Activated naive CD8-positive, alpha-beta T cell treated with anti-CD3 and anti-CD28 coated beads for 36 hours (primary cell): ENCODE measurements at regions not wholly inside any gene's neighbourhood (a gene's known extent, or its start where the extent isn't known, plus 50 kb on each side); places are given as distances from the start of the nearest gene placed in this dataset.

Experiments
- DNase-seq: peaks from one replicate; pipeline ENCODE4 v3.0.0; 2021
- H3K27ac Mint-ChIP-seq: one replicate; pipeline ENCODE4 v1.8.0; 2022; ENCODE audit warnings: mild to moderate bottlenecking, moderate library complexity, mixed read lengths
- H3K27me3 Mint-ChIP-seq: one replicate; pipeline ENCODE4 v1.8.0; 2022; ENCODE audit warnings: mild to moderate bottlenecking, mixed read lengths
- H3K36me3 Mint-ChIP-seq: one replicate; pipeline ENCODE4 v1.8.0; 2021; ENCODE audit warnings: mild to moderate bottlenecking, mixed read lengths
- H3K4me1 Mint-ChIP-seq: one replicate; pipeline ENCODE4 v1.8.0; 2021; ENCODE audit warnings: mixed read lengths
- H3K4me3 Mint-ChIP-seq: one replicate; pipeline ENCODE4 v1.8.0; 2022; ENCODE audit warnings: mild to moderate bottlenecking, moderate library complexity, mixed read lengths
- H3K9me3 Mint-ChIP-seq: one replicate; pipeline ENCODE4 v1.8.0; 2022; ENCODE audit warnings: mixed read lengths

DNA sequence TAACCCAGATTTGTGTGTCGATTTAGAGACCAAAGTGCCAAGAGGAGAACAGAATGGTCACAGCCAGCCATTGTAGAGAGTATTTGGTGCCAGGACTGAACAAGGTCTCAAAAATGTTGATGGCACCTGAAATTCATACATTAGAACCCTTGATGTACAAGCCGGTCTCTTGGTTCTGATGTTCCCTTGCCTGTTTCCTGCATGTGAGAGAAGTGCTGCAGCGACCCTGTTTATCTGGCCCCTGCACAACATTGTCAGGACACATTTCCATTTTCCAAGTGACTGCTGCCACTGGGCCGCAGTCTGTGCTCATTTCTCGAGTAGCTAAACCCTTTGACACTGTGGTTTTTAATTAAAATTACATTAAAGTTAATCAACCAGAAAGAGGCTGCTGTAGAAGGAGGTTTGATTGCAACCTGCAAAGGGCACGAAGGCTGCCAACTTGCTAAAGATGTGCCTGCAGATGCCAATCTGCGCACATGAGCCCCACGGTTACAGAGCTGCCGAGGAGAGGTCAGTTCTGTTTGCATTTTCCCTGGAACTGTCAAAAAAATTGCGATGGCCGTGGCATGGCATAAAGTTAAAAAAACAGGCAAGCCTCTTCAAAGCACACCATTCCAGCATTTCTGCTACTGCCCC lies 136.4 kb upstream of the CMC1 start:
- no peaks in the 10 kb centered on the region for H3K27me3 Mint-ChIP-seq
- peaks cover 5% of the 10 kb centered on the region for H3K4me1 Mint-ChIP-seq

DNA sequence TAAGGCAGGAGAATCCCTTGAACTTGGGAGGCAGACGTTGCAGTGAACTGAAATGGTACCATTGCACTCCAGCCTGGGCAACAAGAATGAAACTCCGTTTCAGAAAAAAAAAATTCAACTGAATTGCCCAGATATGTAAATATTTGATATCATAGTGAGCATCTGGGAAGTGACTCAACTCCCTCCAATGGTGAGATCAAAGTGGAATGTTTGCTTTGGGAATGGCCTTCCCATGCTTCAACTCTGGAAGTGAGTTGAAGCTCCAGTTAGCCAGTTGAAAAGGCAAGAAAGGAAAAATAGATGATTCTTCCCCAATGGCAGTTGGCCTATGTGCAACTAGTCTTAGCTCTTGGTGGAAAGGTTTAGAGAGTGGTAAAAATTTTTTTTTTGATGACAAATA lies 131.6 kb upstream of the CMC1 start:
- H3K27me3 Mint-ChIP-seq = no peaks in the 10 kb centered on the region
- H3K27ac Mint-ChIP-seq = no peak overlapping the region
- no peaks in the 10 kb centered on the region for H3K9me3 Mint-ChIP-seq
- no peak overlapping the region for H3K4me3 Mint-ChIP-seq
- H3K4me1 Mint-ChIP-seq = no peaks in the 10 kb centered on the region
- no peak for DNase-seq
- H3K36me3 Mint-ChIP-seq = no peaks in the 10 kb centered on the region

More for the DNA sequence above, 136.4 kb upstream of the CMC1 start:
- peaks cover 4% of the 10 kb centered on the region for H3K36me3 Mint-ChIP-seq
- DNase-seq = no peak
- no peak overlapping the region for H3K27ac Mint-ChIP-seq
- peaks cover 6% of the 10 kb centered on the region for H3K9me3 Mint-ChIP-seq
- no peak overlapping the region for H3K4me3 Mint-ChIP-seq

DNA sequence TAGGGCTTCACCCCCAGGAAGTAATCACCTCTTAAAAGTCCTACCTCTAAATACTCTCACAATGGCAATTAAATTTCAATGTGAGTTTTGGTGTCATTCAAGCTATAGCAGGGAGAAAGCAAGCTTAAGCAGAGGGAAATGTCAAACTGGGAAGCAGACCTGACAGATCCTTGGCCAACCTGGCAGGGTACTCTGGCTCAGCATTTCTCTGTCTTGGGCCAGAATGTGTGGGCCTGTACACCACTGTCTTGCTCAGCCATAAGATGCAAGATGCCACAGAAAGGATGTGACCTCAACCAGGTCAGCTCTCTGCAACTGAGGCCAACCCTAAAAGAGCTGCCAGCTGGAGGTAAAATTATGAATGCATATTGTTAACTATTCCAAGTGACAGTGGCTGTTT lies 130.6 kb upstream of the CMC1 start:
- DNase-seq = no peak
- Mint-ChIP-seq H3K27ac (no peak overlapping the region), H3K27me3 (no peaks in the 10 kb centered on the region), H3K9me3 (no peaks in the 10 kb centered on the region), H3K4me3 (no peak overlapping the region), H3K4me1 (peaks cover 2% of the 10 kb centered on the region), H3K36me3 (no peaks in the 10 kb centered on the region)

DNA sequence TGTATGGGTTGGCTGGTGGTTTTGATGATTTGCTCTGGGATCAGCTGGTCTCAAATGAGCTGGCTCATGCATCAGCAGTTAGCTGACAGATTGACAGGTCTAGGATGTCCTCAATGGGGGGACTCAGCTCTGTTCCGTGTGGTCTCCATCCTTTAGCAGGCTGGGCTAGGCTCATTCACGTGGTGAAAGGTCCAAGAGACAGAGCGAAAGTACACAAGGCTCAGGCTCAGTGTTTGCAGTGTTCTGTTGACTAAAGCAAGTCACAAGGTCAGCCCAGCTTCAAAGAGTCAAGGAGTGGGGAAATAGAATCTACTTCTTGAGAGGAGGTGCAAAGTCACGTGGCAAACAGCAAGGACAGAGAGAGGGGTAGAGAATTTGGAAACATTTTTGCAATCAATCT lies 126.5 kb upstream of the CMC1 start:
- no peak overlapping the region for H3K4me3 Mint-ChIP-seq
- DNase-seq = no peak
- no peaks in the 10 kb centered on the region for H3K9me3 Mint-ChIP-seq
- no peaks in the 10 kb centered on the region for H3K36me3 Mint-ChIP-seq
- H3K27me3 Mint-ChIP-seq = no peaks in the 10 kb centered on the region
- peaks cover 5% of the 10 kb centered on the region for H3K4me1 Mint-ChIP-seq
- H3K27ac Mint-ChIP-seq = no peak overlapping the region

DNA sequence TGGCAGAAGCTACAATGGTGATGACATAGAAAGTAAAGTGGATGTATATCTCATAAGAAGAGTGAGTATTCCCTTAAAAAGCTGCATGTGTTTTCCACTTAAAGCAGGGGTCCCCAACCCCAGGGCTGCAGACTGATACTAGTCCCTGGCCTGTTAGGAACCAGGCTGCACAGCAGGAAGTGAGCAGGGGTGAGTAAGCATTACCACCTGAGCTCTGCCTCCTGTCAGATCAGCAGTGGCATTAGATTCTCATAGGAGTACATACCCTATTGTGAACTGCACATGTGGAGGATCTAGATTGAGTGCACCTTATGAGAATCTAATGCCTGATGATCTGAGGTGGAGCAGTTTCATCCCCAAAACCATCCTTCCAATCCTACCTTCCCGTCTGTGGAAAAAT lies 126.1 kb upstream of the CMC1 start:
- no peak overlapping the region for H3K27ac Mint-ChIP-seq
- H3K4me1 Mint-ChIP-seq = peaks cover 5% of the 10 kb centered on the region
- no peaks in the 10 kb centered on the region for H3K9me3 Mint-ChIP-seq
- no peaks in the 10 kb centered on the region for H3K36me3 Mint-ChIP-seq
- H3K27me3 Mint-ChIP-seq = no peaks in the 10 kb centered on the region
- H3K4me3 Mint-ChIP-seq = no peak overlapping the region
- no peak for DNase-seq

DNA sequence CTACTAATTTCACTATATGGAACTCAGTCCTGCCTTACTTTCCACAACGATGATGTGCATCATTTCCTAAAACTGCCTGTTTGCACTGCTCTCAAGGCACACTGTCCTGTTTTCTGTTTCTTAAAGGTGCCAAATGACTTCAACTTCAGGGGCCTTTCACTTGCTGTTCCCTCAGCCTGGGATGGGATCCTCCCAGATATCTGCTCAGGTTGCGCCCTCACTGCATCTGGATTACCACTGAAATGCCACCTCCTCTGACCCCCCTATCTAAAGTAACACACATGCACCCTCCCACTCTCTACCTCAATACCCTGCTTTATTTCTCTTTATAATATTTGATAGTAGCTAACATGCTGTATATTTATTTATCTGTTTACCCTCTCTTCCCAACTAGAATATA lies 123.8 kb upstream of the CMC1 start:
- Mint-ChIP-seq H3K27ac (no peak overlapping the region), H3K27me3 (no peaks in the 10 kb centered on the region), H3K4me3 (no peak overlapping the region), H3K9me3 (no peaks in the 10 kb centered on the region), H3K36me3 (no peaks in the 10 kb centered on the region), H3K4me1 (peaks cover 7% of the 10 kb centered on the region)
- no peak for DNase-seq

DNA sequence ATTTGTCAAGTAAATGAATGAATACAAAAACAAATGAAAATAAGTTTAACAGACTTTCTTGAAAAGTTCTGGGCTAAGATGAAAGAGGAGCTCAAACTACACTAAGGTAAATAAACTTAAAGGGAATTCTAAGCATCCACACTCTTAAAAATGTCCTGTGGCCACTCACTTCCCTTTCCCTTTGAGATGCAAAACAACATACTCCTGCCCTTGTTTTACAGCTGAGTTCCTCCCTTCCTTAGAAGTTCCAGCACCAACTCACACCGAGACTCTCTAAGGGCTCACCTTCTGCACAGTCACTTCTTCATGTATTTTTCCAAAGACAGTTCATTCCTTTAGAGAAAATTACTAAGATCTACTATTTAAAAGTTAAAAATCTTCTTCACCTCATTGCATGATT lies 123.3 kb upstream of the CMC1 start:
- no peaks in the 10 kb centered on the region for H3K9me3 Mint-ChIP-seq
- peaks cover 7% of the 10 kb centered on the region for H3K4me1 Mint-ChIP-seq
- no peak overlapping the region for H3K27ac Mint-ChIP-seq
- no peak for DNase-seq
- H3K27me3 Mint-ChIP-seq = no peaks in the 10 kb centered on the region
- no peak overlapping the region for H3K4me3 Mint-ChIP-seq
- no peaks in the 10 kb centered on the region for H3K36me3 Mint-ChIP-seq

DNA sequence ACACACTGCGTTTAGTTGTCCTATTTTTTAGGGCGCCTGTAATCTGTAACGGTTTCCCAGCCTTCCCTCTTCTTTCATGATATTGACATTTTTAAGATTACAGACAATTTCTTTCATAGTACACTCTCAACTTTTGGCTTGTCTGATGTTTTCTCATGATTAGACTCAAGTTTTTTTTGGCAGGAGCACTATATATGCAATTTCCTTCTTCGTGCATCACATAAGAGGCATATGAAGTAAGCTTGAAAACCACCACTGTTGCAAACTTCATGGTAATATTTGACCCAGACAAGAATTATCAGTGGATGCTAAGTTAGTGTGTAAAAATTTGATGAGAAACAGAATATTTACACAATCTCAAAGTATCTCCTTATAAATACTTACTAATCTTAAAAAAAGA lies 119.2 kb upstream of the CMC1 start:
- Mint-ChIP-seq H3K4me1 (peaks cover 13% of the 10 kb centered on the region), H3K27me3 (no peaks in the 10 kb centered on the region), H3K4me3 (no peak overlapping the region), H3K9me3 (no peaks in the 10 kb centered on the region), H3K36me3 (no peaks in the 10 kb centered on the region), H3K27ac (no peak overlapping the region)
- DNase-seq = no peak

DNA sequence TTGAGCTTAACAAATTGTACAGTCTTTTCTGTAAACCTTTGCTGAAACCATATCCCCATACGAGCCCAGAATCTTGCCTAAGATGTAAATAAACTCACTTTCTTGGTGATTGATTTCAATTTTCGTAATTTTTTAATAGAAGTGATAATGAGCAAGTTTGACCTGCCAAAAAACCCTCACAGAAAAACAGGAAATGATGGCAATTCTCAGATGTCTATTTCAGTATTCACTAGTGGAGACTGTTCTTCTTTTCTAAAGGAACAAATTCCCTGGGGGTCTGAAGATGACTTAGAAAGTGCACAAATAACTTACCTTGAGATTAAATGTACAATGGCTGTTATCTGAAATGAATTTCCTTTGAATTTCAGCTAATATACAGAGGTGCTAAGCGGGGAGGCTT lies 116.5 kb upstream of the CMC1 start:
- no peak overlapping the region for H3K4me3 Mint-ChIP-seq
- no peaks in the 10 kb centered on the region for H3K36me3 Mint-ChIP-seq
- no peaks in the 10 kb centered on the region for H3K9me3 Mint-ChIP-seq
- H3K27ac Mint-ChIP-seq = no peak overlapping the region
- peaks cover 10% of the 10 kb centered on the region for H3K4me1 Mint-ChIP-seq
- DNase-seq = no peak
- H3K27me3 Mint-ChIP-seq = no peaks in the 10 kb centered on the region

DNA sequence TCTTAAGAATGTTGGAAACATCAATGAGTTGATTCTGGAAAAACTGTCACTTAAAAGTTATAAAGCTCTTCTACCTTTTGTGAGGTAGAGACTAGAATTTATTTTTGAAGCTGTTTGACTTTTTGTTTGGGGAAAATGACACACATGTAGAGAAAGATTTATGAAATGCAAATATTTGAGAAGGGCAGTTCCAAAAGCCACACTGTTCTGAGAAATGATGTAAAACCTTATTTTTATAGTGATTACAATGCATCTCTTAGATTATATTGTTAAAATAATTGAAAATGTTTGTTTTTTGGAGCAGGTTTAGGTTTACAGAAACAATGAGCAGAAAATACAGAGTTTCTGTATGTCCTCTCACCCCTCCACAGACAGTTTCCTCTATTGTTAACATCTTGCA lies 116.1 kb upstream of the CMC1 start:
- Mint-ChIP-seq H3K4me3 (no peak overlapping the region), H3K27ac (no peak overlapping the region), H3K27me3 (no peaks in the 10 kb centered on the region), H3K36me3 (no peaks in the 10 kb centered on the region), H3K9me3 (no peaks in the 10 kb centered on the region), H3K4me1 (peaks cover 10% of the 10 kb centered on the region)
- no peak for DNase-seq

DNA sequence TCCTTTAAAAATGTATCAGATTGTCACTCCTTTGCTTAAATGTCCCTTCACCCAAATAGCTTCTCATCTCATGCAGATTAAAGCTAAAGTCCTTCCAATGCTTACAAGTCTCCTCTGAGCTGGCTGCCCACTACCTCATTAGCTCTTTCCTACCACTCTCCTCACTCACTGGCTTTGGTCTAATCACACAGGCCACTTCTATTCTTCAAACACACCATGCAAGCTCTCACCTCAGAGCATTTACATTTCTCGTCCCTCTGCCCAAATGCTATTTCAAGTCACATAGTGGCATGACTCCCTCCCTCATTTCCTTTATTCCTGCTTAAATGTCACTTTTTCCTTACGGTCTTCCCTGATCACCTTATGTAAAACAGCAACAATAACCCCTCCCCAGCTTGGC lies 110.6 kb upstream of the CMC1 start:
- Mint-ChIP-seq H3K27ac (no peak overlapping the region), H3K27me3 (no peaks in the 10 kb centered on the region), H3K36me3 (no peaks in the 10 kb centered on the region), H3K4me1 (no peaks in the 10 kb centered on the region), H3K4me3 (no peak overlapping the region), H3K9me3 (no peaks in the 10 kb centered on the region)
- no peak for DNase-seq

DNA sequence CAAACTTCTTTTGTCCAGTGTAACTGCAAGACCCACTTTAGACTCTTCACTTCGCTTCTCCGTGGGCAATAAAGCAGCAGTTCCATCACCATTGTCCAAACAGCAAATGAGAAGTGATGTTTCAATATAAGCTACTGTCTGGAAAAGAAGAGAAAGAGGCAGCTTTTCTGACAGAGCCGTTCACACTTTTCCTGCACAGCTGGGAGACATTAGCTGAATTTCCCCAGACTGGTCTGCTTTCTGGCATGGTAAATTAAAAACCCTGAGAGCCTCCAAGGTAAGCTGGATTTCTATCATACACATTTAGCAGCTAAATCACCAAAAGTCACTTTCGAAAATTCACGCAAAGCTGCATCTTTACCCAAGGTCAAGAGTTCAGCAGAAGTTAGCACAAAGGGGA lies 108.5 kb upstream of the CMC1 start:
- H3K4me3 Mint-ChIP-seq = no peak overlapping the region
- H3K27ac Mint-ChIP-seq = no peak overlapping the region
- no peaks in the 10 kb centered on the region for H3K36me3 Mint-ChIP-seq

DNA sequence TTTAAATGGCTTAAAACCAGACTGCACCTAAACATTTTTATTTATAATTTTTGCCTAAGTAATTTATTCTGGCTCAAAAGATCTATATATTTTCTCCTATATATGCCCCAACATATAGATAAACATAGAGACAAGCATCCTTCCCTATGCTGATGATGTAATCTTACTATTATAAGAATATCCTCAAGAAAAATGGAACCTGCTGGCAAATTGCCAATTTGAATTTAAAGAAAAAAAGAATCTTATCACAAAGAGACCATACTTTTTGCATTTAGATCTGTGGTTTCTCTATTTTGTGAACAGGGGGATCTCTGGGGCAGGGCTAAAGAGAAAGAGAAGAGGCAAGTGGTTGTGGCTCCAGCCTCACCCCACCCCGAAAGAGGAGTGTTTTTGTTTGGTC lies 107.2 kb upstream of the CMC1 start:
- Mint-ChIP-seq H3K36me3 (no peaks in the 10 kb centered on the region), H3K9me3 (no peaks in the 10 kb centered on the region), H3K4me3 (no peak overlapping the region), H3K4me1 (no peaks in the 10 kb centered on the region), H3K27me3 (no peaks in the 10 kb centered on the region), H3K27ac (no peak overlapping the region)
- DNase-seq = no peak

More for the DNA sequence above, 108.5 kb upstream of the CMC1 start:
- H3K4me1 Mint-ChIP-seq = no peaks in the 10 kb centered on the region
- no peak for DNase-seq
- H3K9me3 Mint-ChIP-seq = no peaks in the 10 kb centered on the region
- no peaks in the 10 kb centered on the region for H3K27me3 Mint-ChIP-seq

DNA sequence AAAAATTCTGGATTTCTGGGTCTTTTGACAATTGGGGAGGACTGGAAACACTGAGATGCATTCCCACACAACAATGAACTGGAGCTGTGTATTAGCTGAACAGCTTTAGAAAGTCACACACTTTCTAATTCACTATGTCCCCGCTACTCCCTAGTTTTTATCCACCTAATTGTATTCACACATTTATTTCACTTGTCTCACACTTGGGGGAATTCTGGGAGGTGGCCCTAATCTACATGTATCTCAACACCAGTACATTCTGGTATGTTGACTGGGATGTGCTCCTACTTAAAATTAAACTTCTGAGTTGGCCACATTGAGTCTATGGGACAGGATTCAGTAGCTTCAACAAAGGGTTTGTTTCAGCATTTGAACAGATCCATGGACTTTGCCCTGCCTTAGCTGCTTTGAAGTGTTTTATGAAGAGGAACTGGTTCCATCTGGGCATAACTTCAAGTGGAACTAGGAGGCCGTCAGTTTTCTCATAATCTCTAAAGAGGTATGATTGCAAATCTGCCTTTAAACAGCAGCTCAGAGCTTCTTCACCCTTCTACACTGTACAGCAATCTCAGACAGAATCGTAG lies 106.5 kb upstream of the CMC1 start:
- H3K36me3 Mint-ChIP-seq = no peaks in the 10 kb centered on the region
- H3K4me1 Mint-ChIP-seq = no peaks in the 10 kb centered on the region
- H3K9me3 Mint-ChIP-seq = no peaks in the 10 kb centered on the region

DNA sequence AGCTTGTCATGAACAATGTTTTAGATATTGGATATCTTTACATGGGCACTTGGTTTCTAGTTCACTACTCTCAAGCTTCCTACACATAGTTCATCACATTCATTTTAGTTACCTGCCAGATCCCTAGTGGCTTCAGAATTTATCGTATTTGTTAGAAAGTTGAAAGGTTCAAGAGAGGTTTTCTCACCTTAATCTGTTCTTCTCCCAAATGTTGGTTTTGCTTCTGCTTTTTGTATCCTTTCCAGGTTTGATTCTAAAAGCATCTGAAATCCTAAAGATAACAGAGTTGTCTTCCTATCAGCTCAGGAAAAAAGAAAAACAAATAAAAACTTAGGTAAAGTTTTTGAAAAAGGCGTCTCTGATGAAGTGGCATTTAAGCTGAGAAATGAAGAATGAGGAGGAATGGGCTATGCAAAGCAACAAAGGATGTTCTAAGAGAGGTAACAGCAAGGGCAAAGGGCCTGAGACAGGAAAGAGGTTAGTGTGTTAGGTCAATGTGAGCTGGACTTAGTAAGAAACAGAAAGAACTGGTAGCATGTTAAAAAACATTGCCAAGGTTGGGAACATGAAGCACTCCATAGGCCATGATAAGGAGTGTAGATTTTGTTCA lies 104.7 kb upstream of the CMC1 start:
- no peak overlapping the region for H3K4me3 Mint-ChIP-seq
- H3K4me1 Mint-ChIP-seq = no peaks in the 10 kb centered on the region
- H3K36me3 Mint-ChIP-seq = no peaks in the 10 kb centered on the region
- no peak overlapping the region for H3K27ac Mint-ChIP-seq
- no peak for DNase-seq
- H3K9me3 Mint-ChIP-seq = no peaks in the 10 kb centered on the region
- H3K27me3 Mint-ChIP-seq = no peaks in the 10 kb centered on the region

More for the DNA sequence above, 106.5 kb upstream of the CMC1 start:
- no peaks in the 10 kb centered on the region for H3K27me3 Mint-ChIP-seq
- DNase-seq = no peak
- H3K4me3 Mint-ChIP-seq = no peak overlapping the region
- no peak overlapping the region for H3K27ac Mint-ChIP-seq

DNA sequence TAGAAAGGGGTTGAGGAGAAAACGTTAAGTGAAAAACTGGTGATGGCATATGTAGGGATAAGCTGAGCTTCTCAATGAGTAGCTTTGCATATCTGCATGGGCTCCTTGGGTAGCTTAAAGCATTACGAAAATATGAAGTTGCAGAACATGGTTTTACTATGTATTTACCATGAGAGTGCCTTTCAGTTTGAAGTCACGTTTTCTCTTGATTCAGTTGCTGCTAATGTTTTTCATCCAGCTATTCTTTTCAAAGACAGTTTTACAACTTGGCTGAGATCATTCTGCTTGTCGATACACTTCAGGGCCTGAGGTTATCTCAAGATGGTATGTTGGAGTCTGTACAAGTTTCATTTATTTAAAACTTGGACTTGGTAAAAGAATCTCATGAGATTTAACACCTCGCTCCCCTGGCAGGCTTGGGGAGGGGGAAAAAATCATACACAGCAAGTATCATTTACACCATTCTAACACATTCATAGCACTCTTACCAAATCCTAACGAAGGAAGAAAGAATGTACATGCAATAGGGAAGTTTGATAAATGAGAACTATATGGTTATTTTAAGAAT lies 103.3 kb upstream of the CMC1 start:
- Mint-ChIP-seq H3K27me3 (no peaks in the 10 kb centered on the region), H3K4me1 (peaks cover 4% of the 10 kb centered on the region), H3K4me3 (no peak overlapping the region), H3K36me3 (no peaks in the 10 kb centered on the region), H3K27ac (no peak overlapping the region), H3K9me3 (no peaks in the 10 kb centered on the region)
- no peak for DNase-seq
